Stomach (tissue), 4 donors: ENCODE measurements at regions not wholly inside any gene's neighbourhood (a gene's known extent, or its start where the extent isn't known, plus 50 kb on each side); places are given as distances from the start of the nearest gene placed in this dataset.

ENCODE experiments used
- EP300 ChIP-seq: sonication (generic); formaldehyde crosslinking; IDR thresholded peaks from one replicate; pipeline ENCODE4 v1.6.1; 2017; ENCODE audit warnings: antibody characterized with exemption
- POLR2AphosphoS5 ChIP-seq, 3 donors: sonication (generic); formaldehyde crosslinking; IDR thresholded peaks; one replicate each; pipeline ENCODE4 v1.6.1; 2016; ENCODE audit warnings: antibody characterized with exemption in 3 of 3
- TF ChIP-seq, protein P1 (sequence below), 7 experiments: fragments of 450-650 bp in 4 of 7; fragments of 200-600 bp in 3 of 7; sonication (generic) in 3 of 7; IDR thresholded peaks; one replicate each; pipeline ENCODE4 v1.5.1; 2016 to 2019; ENCODE audit warnings: antibody characterized with exemption in 7 of 7, control low read depth in 2 of 7, mild to moderate bottlenecking in 1 of 7

GRCh38 chr6:154942770-154943169 lies 52.3 kb upstream of the TIAM2 start:
- TF ChIP-seq, protein P1, sequence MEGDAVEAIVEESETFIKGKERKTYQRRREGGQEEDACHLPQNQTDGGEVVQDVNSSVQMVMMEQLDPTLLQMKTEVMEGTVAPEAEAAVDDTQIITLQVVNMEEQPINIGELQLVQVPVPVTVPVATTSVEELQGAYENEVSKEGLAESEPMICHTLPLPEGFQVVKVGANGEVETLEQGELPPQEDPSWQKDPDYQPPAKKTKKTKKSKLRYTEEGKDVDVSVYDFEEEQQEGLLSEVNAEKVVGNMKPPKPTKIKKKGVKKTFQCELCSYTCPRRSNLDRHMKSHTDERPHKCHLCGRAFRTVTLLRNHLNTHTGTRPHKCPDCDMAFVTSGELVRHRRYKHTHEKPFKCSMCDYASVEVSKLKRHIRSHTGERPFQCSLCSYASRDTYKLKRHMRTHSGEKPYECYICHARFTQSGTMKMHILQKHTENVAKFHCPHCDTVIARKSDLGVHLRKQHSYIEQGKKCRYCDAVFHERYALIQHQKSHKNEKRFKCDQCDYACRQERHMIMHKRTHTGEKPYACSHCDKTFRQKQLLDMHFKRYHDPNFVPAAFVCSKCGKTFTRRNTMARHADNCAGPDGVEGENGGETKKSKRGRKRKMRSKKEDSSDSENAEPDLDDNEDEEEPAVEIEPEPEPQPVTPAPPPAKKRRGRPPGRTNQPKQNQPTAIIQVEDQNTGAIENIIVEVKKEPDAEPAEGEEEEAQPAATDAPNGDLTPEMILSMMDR (IDR thresholded peaks at IDR 0.05) = no peak
- no peak for TF ChIP-seq POLR2AphosphoS5 (IDR thresholded peaks at IDR 0.05)
- no peak for TF ChIP-seq EP300
